ENCODE measurements at regions not wholly inside any gene's neighbourhood (a gene's known extent, or its start where the extent isn't known, plus 50 kb on each side); places are given as distances from the start of the nearest gene placed in this dataset.

DNA sequence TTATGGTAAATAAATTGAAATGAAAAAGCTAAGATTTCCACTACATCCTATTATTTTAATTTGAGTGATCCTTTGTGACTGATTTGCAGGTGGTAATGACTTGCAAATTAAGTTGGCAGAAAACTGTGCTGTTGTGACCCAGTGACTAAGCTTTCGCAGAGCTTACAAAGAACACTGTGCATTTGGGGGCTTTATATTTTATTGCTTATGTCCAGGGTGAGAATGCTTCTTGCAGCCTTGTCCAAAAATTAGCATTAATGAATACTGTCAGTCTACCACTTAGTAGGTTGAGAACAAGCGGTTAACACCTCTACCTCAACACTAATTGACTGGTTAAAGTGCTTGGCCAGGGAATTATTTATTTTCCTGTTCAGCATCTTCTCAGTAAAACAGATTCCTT, 991.3 kb upstream of the DIAPH2 start:
- Histone ChIP-seq H3K27me3 (replicated peaks; ENCODE audit: insufficient read depth) (no peaks in the 10 kb centered on the region), H3K36me3 (no peaks in the 10 kb centered on the region), H3K4me3 (no peak overlapping the region), H3K9me3 (no peaks in the 10 kb centered on the region), H3K27ac (no peak overlapping the region), H3K4me1 (ENCODE audit: control insufficient read depth in 1 of 2, low read depth in 2 of 2) (no peaks in the 10 kb centered on the region)
- DNase-seq (ENCODE audit: low spot score) (no peak), ATAC-seq (ENCODE audit: insufficient number of reproducible peaks, low FRiP score, low read depth) (no peak)
- TF ChIP-seq, protein P1, sequence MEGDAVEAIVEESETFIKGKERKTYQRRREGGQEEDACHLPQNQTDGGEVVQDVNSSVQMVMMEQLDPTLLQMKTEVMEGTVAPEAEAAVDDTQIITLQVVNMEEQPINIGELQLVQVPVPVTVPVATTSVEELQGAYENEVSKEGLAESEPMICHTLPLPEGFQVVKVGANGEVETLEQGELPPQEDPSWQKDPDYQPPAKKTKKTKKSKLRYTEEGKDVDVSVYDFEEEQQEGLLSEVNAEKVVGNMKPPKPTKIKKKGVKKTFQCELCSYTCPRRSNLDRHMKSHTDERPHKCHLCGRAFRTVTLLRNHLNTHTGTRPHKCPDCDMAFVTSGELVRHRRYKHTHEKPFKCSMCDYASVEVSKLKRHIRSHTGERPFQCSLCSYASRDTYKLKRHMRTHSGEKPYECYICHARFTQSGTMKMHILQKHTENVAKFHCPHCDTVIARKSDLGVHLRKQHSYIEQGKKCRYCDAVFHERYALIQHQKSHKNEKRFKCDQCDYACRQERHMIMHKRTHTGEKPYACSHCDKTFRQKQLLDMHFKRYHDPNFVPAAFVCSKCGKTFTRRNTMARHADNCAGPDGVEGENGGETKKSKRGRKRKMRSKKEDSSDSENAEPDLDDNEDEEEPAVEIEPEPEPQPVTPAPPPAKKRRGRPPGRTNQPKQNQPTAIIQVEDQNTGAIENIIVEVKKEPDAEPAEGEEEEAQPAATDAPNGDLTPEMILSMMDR (IDR thresholded peaks at IDR 0.05), result no peak

DNA sequence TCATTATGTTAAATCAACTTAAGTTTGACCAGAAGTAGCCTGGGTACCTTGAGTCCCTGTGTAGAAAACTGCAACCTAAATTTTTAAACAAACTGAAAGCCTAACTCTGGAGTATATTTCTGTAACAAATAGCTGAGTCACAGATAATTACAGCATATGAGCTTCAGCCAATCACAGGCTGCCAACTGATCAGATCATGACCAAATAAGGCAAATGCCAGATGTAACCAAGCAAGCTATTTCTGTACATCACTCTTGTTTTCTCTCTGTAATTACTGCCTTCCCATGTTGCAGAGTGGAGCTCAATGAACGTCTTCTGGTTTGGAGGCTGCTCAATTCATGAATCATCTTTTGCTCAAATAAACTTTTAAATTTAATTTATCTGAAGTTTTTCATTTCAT, 980.9 kb upstream of the DIAPH2 start:
- no peak for ATAC-seq (ENCODE audit: insufficient number of reproducible peaks, low FRiP score, low read depth)
- DNase-seq (ENCODE audit: low spot score), result no peak
- Histone ChIP-seq H3K4me1 (ENCODE audit: control insufficient read depth in 1 of 2, low read depth in 2 of 2) (no peaks in the 10 kb centered on the region), H3K27ac (no peak overlapping the region), H3K27me3 (replicated peaks; ENCODE audit: insufficient read depth) (no peaks in the 10 kb centered on the region), H3K9me3 (no peaks in the 10 kb centered on the region), H3K36me3 (no peaks in the 10 kb centered on the region), H3K4me3 (no peak overlapping the region)
- TF ChIP-seq, protein P1 (IDR thresholded peaks at IDR 0.05), result no peak

DNA sequence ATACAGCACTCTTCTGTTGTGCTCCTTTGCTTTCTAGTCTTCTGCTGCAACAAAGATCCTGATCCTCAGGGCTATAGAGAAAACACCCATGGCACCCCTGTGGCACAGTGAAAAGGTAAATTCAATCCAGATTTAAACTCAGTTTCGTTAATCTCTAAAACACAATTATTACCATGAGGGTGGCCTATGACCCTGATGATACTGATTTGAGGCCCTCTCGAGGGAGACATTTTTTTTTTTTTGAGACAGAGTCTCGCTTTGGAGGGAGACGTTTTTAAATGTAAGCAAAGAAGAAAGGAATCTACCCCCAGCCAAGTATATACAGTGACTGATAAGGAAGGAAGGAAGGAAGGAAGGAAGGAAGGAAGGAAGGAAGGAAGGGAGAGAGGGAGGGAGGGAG, 967.8 kb upstream of the DIAPH2 start:
- no peaks in the 10 kb centered on the region for H3K36me3 ChIP-seq
- no peaks in the 10 kb centered on the region for H3K4me1 ChIP-seq (ENCODE audit: control insufficient read depth in 1 of 2, low read depth in 2 of 2)
- H3K27me3 ChIP-seq (replicated peaks; ENCODE audit: insufficient read depth), result no peaks in the 10 kb centered on the region
- no peak for DNase-seq (ENCODE audit: low spot score)
- no peak overlapping the region for H3K4me3 ChIP-seq
- ATAC-seq (ENCODE audit: insufficient number of reproducible peaks, low FRiP score, low read depth), result no peak
- TF ChIP-seq, protein P1 (IDR thresholded peaks at IDR 0.05), result no peak
- H3K9me3 ChIP-seq, result no peaks in the 10 kb centered on the region
- no peak overlapping the region for H3K27ac ChIP-seq

DNA sequence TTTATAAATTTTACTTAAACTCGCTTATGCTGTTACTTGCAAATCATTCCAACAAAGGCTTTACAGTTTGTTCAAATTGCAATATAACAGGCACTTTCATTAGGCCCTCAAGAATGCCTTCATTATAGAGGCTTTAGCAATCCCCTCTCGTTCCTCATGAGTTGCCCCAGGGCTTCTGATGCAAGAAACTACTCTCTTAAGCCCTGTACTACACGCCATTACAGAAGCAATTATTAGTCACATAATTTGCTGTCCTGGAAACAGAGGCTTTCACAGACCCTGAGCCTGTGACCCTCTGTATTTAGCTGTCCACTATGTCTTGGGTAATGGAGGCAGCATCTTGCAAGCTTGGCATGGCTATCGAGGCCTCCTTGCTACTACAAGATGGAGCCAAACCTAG, 965.9 kb upstream of the DIAPH2 start:
- no peaks in the 10 kb centered on the region for H3K4me1 ChIP-seq (ENCODE audit: control insufficient read depth in 1 of 2, low read depth in 2 of 2)
- H3K4me3 ChIP-seq, result no peak overlapping the region
- ATAC-seq (ENCODE audit: insufficient number of reproducible peaks, low FRiP score, low read depth) (no peak), DNase-seq (ENCODE audit: low spot score) (no peak)
- no peaks in the 10 kb centered on the region for H3K9me3 ChIP-seq
- no peaks in the 10 kb centered on the region for H3K27me3 ChIP-seq (replicated peaks; ENCODE audit: insufficient read depth)
- no peak overlapping the region for H3K27ac ChIP-seq
- no peaks in the 10 kb centered on the region for H3K36me3 ChIP-seq
- TF ChIP-seq, protein P1 (IDR thresholded peaks at IDR 0.05), result no peak

DNA sequence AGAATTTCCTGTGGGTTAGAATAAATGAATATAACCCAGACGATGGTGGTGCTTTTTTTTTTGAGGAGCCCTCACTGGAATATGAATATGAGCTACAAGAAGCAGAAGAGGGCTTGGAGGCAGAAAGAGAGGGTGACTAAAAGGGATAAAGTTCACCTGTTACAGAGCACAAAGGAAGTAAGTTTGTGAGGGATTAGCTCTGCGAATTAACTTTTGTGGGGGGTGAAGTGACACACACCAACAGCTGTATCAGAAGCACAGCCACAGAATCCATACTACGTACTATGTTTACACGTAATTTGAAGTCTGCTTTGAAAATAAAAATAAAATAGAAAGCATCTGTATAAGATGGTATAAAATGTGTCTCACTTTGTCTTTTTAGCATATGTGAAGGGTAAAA, 963.6 kb upstream of the DIAPH2 start:
- TF ChIP-seq, protein P1 (IDR thresholded peaks at IDR 0.05), result no peak
- ATAC-seq (ENCODE audit: insufficient number of reproducible peaks, low FRiP score, low read depth), result no peak

More for the DNA sequence above, 963.6 kb upstream of the DIAPH2 start:
- Histone ChIP-seq H3K27ac (no peak overlapping the region), H3K36me3 (no peaks in the 10 kb centered on the region), H3K4me1 (ENCODE audit: control insufficient read depth in 1 of 2, low read depth in 2 of 2) (no peaks in the 10 kb centered on the region), H3K4me3 (no peak overlapping the region), H3K9me3 (no peaks in the 10 kb centered on the region), H3K27me3 (replicated peaks; ENCODE audit: insufficient read depth) (no peaks in the 10 kb centered on the region)
- no peak for DNase-seq (ENCODE audit: low spot score)

Measured in thoracic aorta (tissue), 2 donors.